HCT116 (cell line): ENCODE measurements at regions not wholly inside any gene's neighbourhood (a gene's known extent, or its start where the extent isn't known, plus 50 kb on each side); places are given as distances from the start of the nearest gene placed in this dataset.
A peak's percentile ranks its signal among the peaks of the same experiment; 100 is the strongest.

Experiments
- ATAC-seq: fragments of 200-7000 bp; cut with Tn5 transposase; 2 replicates; pipeline ENCODE4 v1.9.1; 2020; ENCODE audit warnings: mild to moderate bottlenecking, moderate library complexity
- BruUV-seq: library from RNA; stranded (reverse); fragments of 400-500 nt; replicated peaks from 2 replicates; lab custom pipeline; 2021; lab: Mats Ljungman, UMichigan
- CTCF ChIA-PET: fragments of 300-600 bp; sonication (Branson Sonifier 250); formaldehyde crosslinking; loops from one replicate; lab custom pipeline; 2021; ENCODE audit warnings: antibody characterized with exemption; lab: Charles Lee
- POLR2A ChIA-PET: fragments of 300-600, 350-600 bp; sonication (Branson Sonifier 250); formaldehyde crosslinking; loops from one replicate; lab custom pipeline; 2021; ENCODE audit warnings: antibody characterized with exemption; lab: Charles Lee
- RAD21 ChIA-PET, 2 experiments: fragments of 300-600 bp; sonication (Branson Sonifier 250); formaldehyde crosslinking; loops; one replicate each; lab custom pipeline; 2023; ENCODE audit warnings: low total read pairs in 2 of 2; ENCODE audit not compliant: uncharacterized antibody in 2 of 2, unreplicated experiment in 2 of 2, low non-redundant PET in 1 of 2; lab: Charles Lee
- DNase-seq: peaks from one replicate; pipeline ENCODE4 v3.0.0-alpha.2; 2010; ENCODE audit warnings: low read depth, low spot score
- H2AFZ ChIP-seq: fragments of 200-600 bp; shearing (Covaris generic), sonication (generic); 2 replicates; pipeline ENCODE4 v1.6.1; 2017; ENCODE audit warnings: low read depth, mixed run types, mixed read lengths, antibody characterized with exemption, low read length; ENCODE audit not compliant: poor library complexity, severe bottlenecking
- H3K27ac ChIP-seq: 2 replicates; pipeline ENCODE4 v1.5.1; 2012; ENCODE audit warnings: low read depth, low read length
- H3K27me3 ChIP-seq: fragments of 200-600 bp; sonication (generic); 2 replicates; pipeline ENCODE4 v1.6.1; 2016; ENCODE audit warnings: mixed run types, low read length, mixed read lengths; ENCODE audit not compliant: insufficient read depth
- H3K36me3 ChIP-seq, 2 experiments: fragments of 200-500 bp in 1 of 2; fragments of 200-600 bp in 1 of 2; sonication (Bioruptor generic) in 1 of 2; sonication (generic) in 1 of 2; 2 replicates each; pipeline versions ENCODE4 v1.5.1 to v1.6.1; 2014 to 2016; ENCODE audit warnings: low read length in 2 of 2, inconsistent platforms in 1 of 2, mixed read lengths in 1 of 2, mixed run types in 1 of 2; ENCODE audit not compliant: insufficient read depth in 2 of 2, control insufficient read depth in 1 of 2
- H3K4me1 ChIP-seq, 2 experiments: fragments of 200-600 bp in 1 of 2; sonication (generic) in 1 of 2; 2 replicates each; pipeline versions ENCODE4 v1.5.1 to v1.6.1; 2012 to 2017; ENCODE audit warnings: low read length in 2 of 2, inconsistent platforms in 1 of 2, mild to moderate bottlenecking in 1 of 2, mixed read lengths in 1 of 2, mixed run types in 1 of 2, moderate library complexity in 1 of 2; ENCODE audit not compliant: insufficient read depth in 2 of 2, control insufficient read depth in 1 of 2
- H3K4me2 ChIP-seq: fragments of 200-600 bp; sonication (generic); 2 replicates; pipeline ENCODE4 v1.6.1; 2017; ENCODE audit warnings: mixed run types, low read length, mixed read lengths
- H3K4me3 ChIP-seq, 2 experiments: fragments of 200-600 bp in 1 of 2; sonication (generic) in 1 of 2; replicated peaks in 1 of 2; 2 replicates each; pipeline ENCODE4 v1.5.1; 2011 to 2016; ENCODE audit warnings: low read length in 2 of 2, control low read depth in 1 of 2, low read depth in 1 of 2, mild to moderate bottlenecking in 1 of 2, mixed read lengths in 1 of 2, mixed run types in 1 of 2
- H3K79me2 ChIP-seq: fragments of 200-600 bp; sonication (generic); 2 replicates; pipeline ENCODE4 v1.6.1; 2017; ENCODE audit warnings: mild to moderate bottlenecking, mixed run types, low read length, moderate library complexity, mixed read lengths; ENCODE audit not compliant: insufficient read depth
- H3K9ac ChIP-seq: fragments of 200-600 bp; sonication (generic); 2 replicates; pipeline ENCODE4 v1.6.1; 2016; ENCODE audit warnings: low read length, mixed read lengths
- H3K9me2 ChIP-seq: fragments of 200-600 bp; sonication (generic), shearing (Covaris generic); 2 replicates; pipeline ENCODE4 v1.6.1; 2017; ENCODE audit warnings: mixed run types, mild to moderate bottlenecking, moderate library complexity; ENCODE audit not compliant: insufficient read depth
- H3K9me3 ChIP-seq, 2 experiments: fragments of 200-500 bp in 1 of 2; fragments of 200-600 bp in 1 of 2; sonication (Bioruptor generic) in 1 of 2; sonication (generic) in 1 of 2; 2 replicates each; pipeline ENCODE4 v1.6.1; 2014 to 2017; ENCODE audit warnings: low read length in 2 of 2, mixed read lengths in 2 of 2, inconsistent platforms in 1 of 2, low read depth in 1 of 2, mild to moderate bottlenecking in 1 of 2, mixed run types in 1 of 2, moderate library complexity in 1 of 2; ENCODE audit not compliant: control insufficient read depth in 1 of 2, insufficient read depth in 1 of 2
- H4K20me1 ChIP-seq: fragments of 200-600 bp; sonication (generic), shearing (Covaris generic); 2 replicates; pipeline ENCODE4 v1.6.1; 2017; ENCODE audit warnings: mixed run types, mild to moderate bottlenecking, moderate library complexity; ENCODE audit not compliant: insufficient read depth
- CEBPB ChIP-seq: IDR thresholded peaks from 2 replicates; pipeline ENCODE4 v1.6.1; 2012; ENCODE audit warnings: low read depth
- CTCF ChIP-seq, 3 experiments: fragments of 200-600 bp in 1 of 3; sonication (generic) in 1 of 3; IDR thresholded peaks in 2 of 3; conservative IDR thresholded peaks in 1 of 3; 2 replicates each; pipeline ENCODE4 v1.5.1; 2012 to 2017; ENCODE audit warnings: low read depth in 2 of 3, low read length in 2 of 3, antibody characterized with exemption in 1 of 3, borderline replicate concordance in 1 of 3, control low read depth in 1 of 3, mild to moderate bottlenecking in 1 of 3, mixed read lengths in 1 of 3, mixed run types in 1 of 3, moderate library complexity in 1 of 3; ENCODE audit not compliant: insufficient read depth in 1 of 3
- EZH2 ChIP-seq: fragments of 200-600 bp; sonication (generic); IDR thresholded peaks from 2 replicates; pipeline ENCODE4 v1.6.1; 2017; ENCODE audit warnings: antibody characterized with exemption, mixed run types
- FOSL1 ChIP-seq: IDR thresholded peaks from 2 replicates; pipeline ENCODE4 v1.6.1; 2012; ENCODE audit warnings: low read depth
- JUND ChIP-seq: IDR thresholded peaks from 2 replicates; pipeline ENCODE4 v1.6.1; 2012
- REST ChIP-seq: IDR thresholded peaks from 2 replicates; pipeline ENCODE4 v1.6.1; 2012; ENCODE audit warnings: low read depth
- intact Hi-C: fragments of 100-400 bp; cut with micrococcal nuclease; formaldehyde crosslinking; loops from 2 replicates; pipeline ENCODE4 v1.10.0; 2022
- TF ChIP-seq, protein P1 (sequence below): IDR thresholded peaks from 2 replicates; pipeline ENCODE4 v1.6.1; 2011; ENCODE audit warnings: mild to moderate bottlenecking, low read length, moderate library complexity; ENCODE audit not compliant: insufficient replicate concordance; ENCODE audit errors: extremely low read depth

DNA sequence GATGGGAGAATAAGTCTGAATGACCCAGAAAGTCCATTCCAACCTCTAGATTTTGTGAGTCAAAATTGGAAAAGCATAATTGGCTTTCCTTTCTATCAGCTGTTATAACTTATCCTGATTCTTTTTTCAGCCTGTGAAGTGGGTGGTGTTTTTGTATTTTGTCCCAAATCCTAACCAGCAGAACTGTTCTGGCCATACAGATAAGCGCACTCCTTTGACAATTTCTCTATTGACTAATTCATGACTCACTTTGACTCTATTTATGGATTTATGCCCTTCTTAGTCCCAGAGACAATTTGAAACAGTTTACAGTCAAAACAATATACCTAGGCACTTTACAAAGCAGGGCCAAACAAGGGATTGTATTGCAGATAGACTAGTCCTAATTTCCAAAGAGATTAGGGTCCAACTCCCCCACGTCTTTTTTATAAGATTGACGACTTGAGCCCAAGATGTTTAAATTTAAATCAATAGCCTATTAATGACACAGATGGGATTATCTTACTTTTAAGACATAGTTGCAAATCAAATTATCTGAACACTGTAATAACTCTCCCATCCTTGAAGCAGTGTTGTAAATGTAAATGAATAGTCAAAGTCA is 301.7 kb upstream of the SEMA6A start (continued):
- no peak for TF ChIP-seq REST

- Histone ChIP-seq H3K9me2 (no peaks in the 10 kb centered on the region), H3K27me3 (no peaks in the 10 kb centered on the region), H3K79me2 (no peaks in the 10 kb centered on the region), H3K9ac (no peak overlapping the region), H3K4me2 (no peak overlapping the region), H3K36me3 (no peaks in the 10 kb centered on the region), H3K27ac (no peak overlapping the region), H4K20me1 (no peaks in the 10 kb centered on the region), H3K4me3 (no peak overlapping the region), H3K9me3 (no peaks in the 10 kb centered on the region), H3K4me1 (peaks cover 0 to 12% of the 10 kb centered on the region in 2 experiments; a peak in 2 of 4 replicates), H2AFZ (no peak overlapping the region)
- RAD21 ChIA-PET = no interaction called here
- CTCF ChIA-PET = no interaction called here
- intact Hi-C loops = no loop called here
- POLR2A ChIA-PET = no interaction called here
- ATAC-seq (no peak), DNase-seq (peak; percentile 1)
- TF ChIP-seq, protein P1, sequence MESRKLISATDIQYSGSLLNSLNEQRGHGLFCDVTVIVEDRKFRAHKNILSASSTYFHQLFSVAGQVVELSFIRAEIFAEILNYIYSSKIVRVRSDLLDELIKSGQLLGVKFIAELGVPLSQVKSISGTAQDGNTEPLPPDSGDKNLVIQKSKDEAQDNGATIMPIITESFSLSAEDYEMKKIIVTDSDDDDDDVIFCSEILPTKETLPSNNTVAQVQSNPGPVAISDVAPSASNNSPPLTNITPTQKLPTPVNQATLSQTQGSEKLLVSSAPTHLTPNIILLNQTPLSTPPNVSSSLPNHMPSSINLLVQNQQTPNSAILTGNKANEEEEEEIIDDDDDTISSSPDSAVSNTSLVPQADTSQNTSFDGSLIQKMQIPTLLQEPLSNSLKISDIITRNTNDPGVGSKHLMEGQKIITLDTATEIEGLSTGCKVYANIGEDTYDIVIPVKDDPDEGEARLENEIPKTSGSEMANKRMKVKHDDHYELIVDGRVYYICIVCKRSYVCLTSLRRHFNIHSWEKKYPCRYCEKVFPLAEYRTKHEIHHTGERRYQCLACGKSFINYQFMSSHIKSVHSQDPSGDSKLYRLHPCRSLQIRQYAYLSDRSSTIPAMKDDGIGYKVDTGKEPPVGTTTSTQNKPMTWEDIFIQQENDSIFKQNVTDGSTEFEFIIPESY = no peak
- no peak for TF ChIP-seq CEBPB
- TF ChIP-seq FOSL1 = peak; percentile 51
- TF ChIP-seq JUND = peak; percentile 20; the same call in 1 of the 2 replicates
- TF ChIP-seq CTCF (IDR thresholded peaks at IDR 0.05 in 2 of 3, conservative IDR thresholded peaks at IDR 0.05 in 1 of 3; ENCODE audit: borderline replicate concordance in 1 of 3, insufficient read depth in 1 of 3, low read depth in 2 of 3, low read length in 2 of 3) = no peak
- TF ChIP-seq EZH2 = no peak
- BruUV-seq = no TSS peak
Measured at GRCh38 chr5:116872986-116873385, 298.4 kb upstream of the SEMA6A start.
